Activated CD4-positive, alpha-beta memory T cell treated with anti-CD3 and anti-CD28 coated beads for 36 hours (primary cell): ENCODE measurements at regions not wholly inside any gene's neighbourhood (a gene's known extent, or its start where the extent isn't known, plus 50 kb on each side); places are given as distances from the start of the nearest gene placed in this dataset.

Source experiments
- CTCF ChIA-PET: fragments of 350-600 bp; sonication (Branson Sonifier 250); formaldehyde crosslinking; loops from one replicate; lab custom pipeline; 2021; ENCODE audit warnings: antibody characterized with exemption, inconsistent platforms; lab: Charles Lee
- POLR2A ChIA-PET: fragments of 350-600 bp; sonication (Branson Sonifier 250); formaldehyde crosslinking; loops from one replicate; lab custom pipeline; 2021; ENCODE audit warnings: antibody characterized with exemption; lab: Charles Lee
- DNase-seq: peaks from one replicate; pipeline ENCODE4 v3.0.0-alpha.2; 2020
- H3K27ac Mint-ChIP-seq: one replicate; pipeline ENCODE4 v1.8.0; 2021; ENCODE audit warnings: mixed read lengths
- H3K27me3 Mint-ChIP-seq: one replicate; pipeline ENCODE4 v1.8.0; 2021; ENCODE audit warnings: mixed read lengths
- H3K36me3 Mint-ChIP-seq: one replicate; pipeline ENCODE4 v1.8.0; 2021; ENCODE audit warnings: mixed read lengths
- H3K4me1 Mint-ChIP-seq: one replicate; pipeline ENCODE4 v1.8.0; 2021; ENCODE audit warnings: low read depth, mixed read lengths
- H3K4me3 Mint-ChIP-seq: one replicate; pipeline ENCODE4 v1.8.0; 2021; ENCODE audit warnings: mild to moderate bottlenecking, mixed read lengths
- H3K9me3 Mint-ChIP-seq: one replicate; pipeline ENCODE4 v1.8.0; 2021; ENCODE audit warnings: mixed read lengths
- intact Hi-C: fragments of 100-400 bp; cut with micrococcal nuclease; formaldehyde crosslinking; loops from one replicate; pipeline ENCODE4 v1.15.1; 2023

- ChIA-PET POLR2A (no interaction called here), CTCF (no interaction called here)
- no peaks in the 10 kb centered on the region for H3K36me3 Mint-ChIP-seq
- H3K9me3 Mint-ChIP-seq: no peaks in the 10 kb centered on the region
- peaks cover 2% of the 10 kb centered on the region for H3K27me3 Mint-ChIP-seq
- no peak overlapping the region for H3K4me3 Mint-ChIP-seq
- H3K4me1 Mint-ChIP-seq: no peaks in the 10 kb centered on the region
- DNase-seq: no peak
- no peak overlapping the region for H3K27ac Mint-ChIP-seq
- intact Hi-C loops: no loop called here
Measured at GRCh38 chr3:132196113-132196512, 121.1 kb upstream of the ACP3 start.

GRCh38 chr3:132198516-132198915 lies 118.7 kb upstream of the ACP3 start:
- H3K27ac Mint-ChIP-seq: no peak overlapping the region
- no peaks in the 10 kb centered on the region for H3K4me1 Mint-ChIP-seq
- no peaks in the 10 kb centered on the region for H3K36me3 Mint-ChIP-seq
- ChIA-PET CTCF (no interaction called here), POLR2A (no interaction called here)
- no peak for DNase-seq
- intact Hi-C loops: no loop called here
- H3K4me3 Mint-ChIP-seq: no peak overlapping the region
- H3K27me3 Mint-ChIP-seq: peaks cover 2% of the 10 kb centered on the region
- H3K9me3 Mint-ChIP-seq: no peaks in the 10 kb centered on the region

GRCh38 chr3:132199451-132199850 lies 117.8 kb upstream of the ACP3 start:
- peaks cover 2% of the 10 kb centered on the region for H3K27me3 Mint-ChIP-seq
- CTCF ChIA-PET: interaction anchor here (1.4 kb wide), 1 partner anchor 11 kb away, joined by 5 read pairs; no protein-coding TSS in a partner anchor
- intact Hi-C loops: no loop called here

GRCh38 chr3:132202586-132202985 lies 114.6 kb upstream of the ACP3 start:
- no peak for DNase-seq
- POLR2A ChIA-PET: no interaction called here
- no peaks in the 10 kb centered on the region for H3K4me1 Mint-ChIP-seq
- H3K27me3 Mint-ChIP-seq: peaks cover 2% of the 10 kb centered on the region
- intact Hi-C loops: no loop called here
- CTCF ChIA-PET: no interaction called here
- no peak overlapping the region for H3K27ac Mint-ChIP-seq
- no peaks in the 10 kb centered on the region for H3K36me3 Mint-ChIP-seq
- H3K4me3 Mint-ChIP-seq: no peak overlapping the region
- no peaks in the 10 kb centered on the region for H3K9me3 Mint-ChIP-seq

More at GRCh38 chr3:132199451-132199850, 117.8 kb upstream of the ACP3 start:
- Mint-ChIP-seq H3K36me3 (no peaks in the 10 kb centered on the region), H3K4me1 (no peaks in the 10 kb centered on the region), H3K27ac (no peak overlapping the region), H3K9me3 (no peaks in the 10 kb centered on the region), H3K4me3 (no peak overlapping the region)
- POLR2A ChIA-PET: no interaction called here
- DNase-seq: no peak

- no peak for DNase-seq
- intact Hi-C loops: no loop called here
- H3K36me3 Mint-ChIP-seq: no peaks in the 10 kb centered on the region
- H3K9me3 Mint-ChIP-seq: no peaks in the 10 kb centered on the region
- no peaks in the 10 kb centered on the region for H3K4me1 Mint-ChIP-seq
- CTCF ChIA-PET: no interaction called here
- no peak overlapping the region for H3K27ac Mint-ChIP-seq
- H3K4me3 Mint-ChIP-seq: no peak overlapping the region
- H3K27me3 Mint-ChIP-seq: peaks cover 2% of the 10 kb centered on the region
- POLR2A ChIA-PET: no interaction called here
Measured at GRCh38 chr3:132203889-132204596, 113.2 kb upstream of the ACP3 start.

GRCh38 chr3:132205609-132206008 lies 111.6 kb upstream of the ACP3 start:
- CTCF ChIA-PET: no interaction called here
- no peak for DNase-seq
- intact Hi-C loops: no loop called here
- Mint-ChIP-seq H3K27me3 (peaks cover 3% of the 10 kb centered on the region), H3K9me3 (no peaks in the 10 kb centered on the region), H3K4me1 (no peaks in the 10 kb centered on the region), H3K27ac (no peak overlapping the region), H3K36me3 (no peaks in the 10 kb centered on the region), H3K4me3 (no peak overlapping the region)
- POLR2A ChIA-PET: no interaction called here

- Mint-ChIP-seq H3K4me1 (no peaks in the 10 kb centered on the region), H3K4me3 (no peak overlapping the region), H3K36me3 (no peaks in the 10 kb centered on the region), H3K27ac (no peak overlapping the region), H3K9me3 (no peaks in the 10 kb centered on the region), H3K27me3 (peaks cover 14% of the 10 kb centered on the region)
- intact Hi-C loops: no loop called here
- DNase-seq: no peak
- CTCF ChIA-PET: interaction anchor here (1.2 to 2.0 kb wide), 3 partner anchors 10 to 171 kb away, joined by 5 to 12 read pairs (median 8); no protein-coding TSS in a partner anchor
- POLR2A ChIA-PET: no interaction called here
Measured at GRCh38 chr3:132209855-132210254, 107.4 kb upstream of the ACP3 start.

GRCh38 chr3:132210476-132211346 lies 106.5 kb upstream of the ACP3 start:
- no peaks in the 10 kb centered on the region for H3K9me3 Mint-ChIP-seq
- intact Hi-C loops: no loop called here
- peaks cover 14% of the 10 kb centered on the region for H3K27me3 Mint-ChIP-seq
- DNase-seq: peak; percentile 34
- no peaks in the 10 kb centered on the region for H3K36me3 Mint-ChIP-seq
- H3K27ac Mint-ChIP-seq: no peak overlapping the region
- no peak overlapping the region for H3K4me3 Mint-ChIP-seq
- H3K4me1 Mint-ChIP-seq: no peaks in the 10 kb centered on the region
- CTCF ChIA-PET: interaction anchor here (0.7 to 2.0 kb wide), 6 partner anchors 8 to 415 kb away, joined by 3 to 12 read pairs (median 4); no protein-coding TSS in a partner anchor
- POLR2A ChIA-PET: no interaction called here

GRCh38 chr3:132211896-132212295 lies 105.3 kb upstream of the ACP3 start:
- no peak for DNase-seq
- Mint-ChIP-seq H3K9me3 (no peaks in the 10 kb centered on the region), H3K27me3 (peaks cover 14% of the 10 kb centered on the region), H3K4me3 (no peak overlapping the region), H3K27ac (no peak overlapping the region), H3K4me1 (no peaks in the 10 kb centered on the region), H3K36me3 (no peaks in the 10 kb centered on the region)
- intact Hi-C loops: no loop called here
- POLR2A ChIA-PET: no interaction called here
- CTCF ChIA-PET: interaction anchor here (2.0 kb wide), 1 partner anchor 9 kb away, joined by 8 read pairs; no protein-coding TSS in a partner anchor

GRCh38 chr3:132218817-132219755 lies 98.1 kb upstream of the ACP3 start:
- POLR2A ChIA-PET: no interaction called here
- H3K36me3 Mint-ChIP-seq: no peaks in the 10 kb centered on the region
- DNase-seq: no peak
- no peaks in the 10 kb centered on the region for H3K27me3 Mint-ChIP-seq
- intact Hi-C loops: no loop called here
- no peak overlapping the region for H3K4me3 Mint-ChIP-seq
- H3K9me3 Mint-ChIP-seq: no peaks in the 10 kb centered on the region
- no peak overlapping the region for H3K27ac Mint-ChIP-seq
- H3K4me1 Mint-ChIP-seq: no peaks in the 10 kb centered on the region
- CTCF ChIA-PET: interaction anchor here (0.8 to 0.9 kb wide), 2 partner anchors 8 to 182 kb away, joined by 3 read pairs; no protein-coding TSS in a partner anchor

GRCh38 chr3:132220986-132221385 lies 96.2 kb upstream of the ACP3 start:
- H3K27ac Mint-ChIP-seq: no peak overlapping the region
- ChIA-PET POLR2A (no interaction called here), CTCF (interaction anchor here (1.0 to 1.6 kb wide), 3 partner anchors 10 to 133 kb away, joined by 3 to 8 read pairs (median 3); no protein-coding TSS in a partner anchor)
- H3K9me3 Mint-ChIP-seq: no peaks in the 10 kb centered on the region
- no peaks in the 10 kb centered on the region for H3K36me3 Mint-ChIP-seq
- intact Hi-C loops: no loop called here
- H3K4me1 Mint-ChIP-seq: no peaks in the 10 kb centered on the region
- H3K27me3 Mint-ChIP-seq: no peaks in the 10 kb centered on the region
- no peak for DNase-seq
- H3K4me3 Mint-ChIP-seq: no peak overlapping the region
